ENCODE measurements at regions not wholly inside any gene's neighbourhood (a gene's known extent, or its start where the extent isn't known, plus 50 kb on each side); places are given as distances from the start of the nearest gene placed in this dataset.

GRCh38 chr12:90481748-90482147, 473.2 kb downstream of the CCER1 start:
- Histone ChIP-seq H3K9me3 (ENCODE audit: low read length) (no peaks in the 10 kb centered on the region), H3K4me3 (ENCODE audit: low read length) (no peak overlapping the region), H3K27me3 (ENCODE audit: insufficient read depth, low read depth, low read length) (no peaks in the 10 kb centered on the region), H3K36me3 (ENCODE audit: insufficient read depth, low read length) (no peaks in the 10 kb centered on the region), H3K27ac (ENCODE audit: low read length) (no peak overlapping the region), H3F3A (ENCODE audit: insufficient read depth, low read length, poor library complexity, severe bottlenecking) (no peaks in the 10 kb centered on the region), H4K20me1 (ENCODE audit: insufficient read depth) (no peaks in the 10 kb centered on the region), H3K4me2 (ENCODE audit: low read length) (no peak overlapping the region), H2AFZ (ENCODE audit: low read depth, low read length) (no peak overlapping the region), H3K79me2 (replicated peaks; ENCODE audit: insufficient read depth, low read length) (no peaks in the 10 kb centered on the region), H3K9ac (ENCODE audit: low read length) (no peak overlapping the region), H3K9me2 (ENCODE audit: insufficient read depth, low read length) (no peaks in the 10 kb centered on the region)
- TF ChIP-seq POLR2AphosphoS5 (IDR thresholded peaks at IDR 0.05) (no peak), REST (IDR thresholded peaks at IDR 0.05; ENCODE audit: borderline replicate concordance) (no peak), MXI1 (conservative IDR thresholded peaks at IDR 0.05; ENCODE audit: poor library complexity, severe bottlenecking) (no peak), RAD21 (conservative IDR thresholded peaks at IDR 0.05) (no peak), CTCF (IDR thresholded peaks at IDR 0.05; ENCODE audit: poor library complexity, severe bottlenecking) (no peak), EZH2 (IDR thresholded peaks at IDR 0.05; ENCODE audit: borderline replicate concordance, insufficient read depth, low read length, poor library complexity, severe bottlenecking) (no peak), SMC3 (conservative IDR thresholded peaks at IDR 0.05; ENCODE audit: poor library complexity) (no peak), EP300 (conservative IDR thresholded peaks at IDR 0.05; ENCODE audit: poor library complexity, severe bottlenecking) (no peak), TAF1 (IDR thresholded peaks at IDR 0.05; ENCODE audit: low read depth) (no peak)

GRCh38 chr12:90479237-90479636, 475.7 kb downstream of the CCER1 start:
- Histone ChIP-seq H3K27me3 (ENCODE audit: insufficient read depth, low read depth, low read length) (no peaks in the 10 kb centered on the region), H4K20me1 (ENCODE audit: insufficient read depth) (no peaks in the 10 kb centered on the region), H3F3A (ENCODE audit: insufficient read depth, low read length, poor library complexity, severe bottlenecking) (no peaks in the 10 kb centered on the region), H3K27ac (ENCODE audit: low read length) (no peak overlapping the region), H3K79me2 (replicated peaks; ENCODE audit: insufficient read depth, low read length) (no peaks in the 10 kb centered on the region), H3K9me3 (ENCODE audit: low read length) (no peaks in the 10 kb centered on the region), H3K9me2 (ENCODE audit: insufficient read depth, low read length) (no peaks in the 10 kb centered on the region), H3K4me2 (ENCODE audit: low read length) (no peak overlapping the region), H2AFZ (ENCODE audit: low read depth, low read length) (no peak overlapping the region), H3K36me3 (ENCODE audit: insufficient read depth, low read length) (no peaks in the 10 kb centered on the region), H3K4me3 (ENCODE audit: low read length) (no peak overlapping the region), H3K9ac (ENCODE audit: low read length) (no peak overlapping the region)
- no peak for TF ChIP-seq TAF1 (IDR thresholded peaks at IDR 0.05; ENCODE audit: low read depth)
- no peak for TF ChIP-seq EP300 (conservative IDR thresholded peaks at IDR 0.05; ENCODE audit: poor library complexity, severe bottlenecking)
- TF ChIP-seq RAD21 (conservative IDR thresholded peaks at IDR 0.05) = no peak
- no peak for TF ChIP-seq POLR2AphosphoS5 (IDR thresholded peaks at IDR 0.05)
- no peak for TF ChIP-seq REST (IDR thresholded peaks at IDR 0.05; ENCODE audit: borderline replicate concordance)
- no peak for TF ChIP-seq CTCF (IDR thresholded peaks at IDR 0.05; ENCODE audit: poor library complexity, severe bottlenecking)
- no peak for TF ChIP-seq MXI1 (conservative IDR thresholded peaks at IDR 0.05; ENCODE audit: poor library complexity, severe bottlenecking)
- no peak for TF ChIP-seq EZH2 (IDR thresholded peaks at IDR 0.05; ENCODE audit: borderline replicate concordance, insufficient read depth, low read length, poor library complexity, severe bottlenecking)
- TF ChIP-seq SMC3 (conservative IDR thresholded peaks at IDR 0.05; ENCODE audit: poor library complexity) = no peak

All from neural cell (in vitro differentiated cells).